GM21723 (cell line): ENCODE measurements at regions not wholly inside any gene's neighbourhood (a gene's known extent, or its start where the extent isn't known, plus 50 kb on each side); places are given as distances from the start of the nearest gene placed in this dataset.

Source experiments
- ATAC-seq: cut with Tn5 transposase; IDR thresholded peaks from one replicate; pipeline ENCODE4 v1.9.1; 2021; ENCODE audit warnings: mild to moderate bottlenecking, moderate library complexity; ENCODE audit not compliant: unreplicated experiment

GRCh38 chr16:62907562-62907961 lies 871.3 kb upstream of the CDH8 start:
- no peak for ATAC-seq

- ATAC-seq, result no peak
Measured at GRCh38 chr16:62903961-62904502, 867.8 kb upstream of the CDH8 start.

- ATAC-seq, result no peak
Measured at GRCh38 chr16:62899737-62900136, 863.5 kb upstream of the CDH8 start.

- no peak for ATAC-seq
Measured at GRCh38 chr16:62889097-62889496, 852.9 kb upstream of the CDH8 start.

GRCh38 chr16:62883509-62883908 lies 847.3 kb upstream of the CDH8 start:
- no peak for ATAC-seq

GRCh38 chr16:62882552-62883221 lies 846.4 kb upstream of the CDH8 start:
- no peak for ATAC-seq

- ATAC-seq, result no peak
Measured at GRCh38 chr16:62876133-62876532, 839.9 kb upstream of the CDH8 start.

GRCh38 chr16:62872339-62872738 lies 836.1 kb upstream of the CDH8 start:
- no peak for ATAC-seq

- no peak for ATAC-seq
Measured at GRCh38 chr16:62870554-62870953, 834.3 kb upstream of the CDH8 start.

GRCh38 chr16:62869837-62870236 lies 833.6 kb upstream of the CDH8 start:
- no peak for ATAC-seq

- no peak for ATAC-seq
Measured at GRCh38 chr16:62863139-62863538, 826.9 kb upstream of the CDH8 start.

GRCh38 chr16:62853887-62854286 lies 817.6 kb upstream of the CDH8 start:
- no peak for ATAC-seq

GRCh38 chr16:62846399-62847057 lies 810.3 kb upstream of the CDH8 start:
- no peak for ATAC-seq

GRCh38 chr16:62832214-62832613 lies 796.0 kb upstream of the CDH8 start:
- ATAC-seq, result no peak

GRCh38 chr16:62831235-62831850 lies 795.1 kb upstream of the CDH8 start:
- no peak for ATAC-seq

- no peak for ATAC-seq
Measured at GRCh38 chr16:62829607-62830006, 793.4 kb upstream of the CDH8 start.

- ATAC-seq, result no peak
Measured at GRCh38 chr16:62829084-62829483, 792.8 kb upstream of the CDH8 start.

GRCh38 chr16:62821824-62822223 lies 785.6 kb upstream of the CDH8 start:
- ATAC-seq, result no peak

GRCh38 chr16:62816971-62817519 lies 780.8 kb upstream of the CDH8 start:
- no peak for ATAC-seq

GRCh38 chr16:62814891-62815290 lies 778.7 kb upstream of the CDH8 start:
- no peak for ATAC-seq

GRCh38 chr16:62805221-62805857 lies 769.1 kb upstream of the CDH8 start:
- ATAC-seq, result no peak
